Activated CD8-positive, alpha-beta memory T cell treated with anti-CD3 and anti-CD28 coated beads, Interleukin-2, amount 50 U/mL, for 24 hours (primary cell): ENCODE measurements at regions not wholly inside any gene's neighbourhood (a gene's known extent, or its start where the extent isn't known, plus 50 kb on each side); places are given as distances from the start of the nearest gene placed in this dataset.
"Not testable (repeated sequence)": the region's sequence is repeated elsewhere in the genome, so short reads cannot be mapped to it uniquely, and the experiment has no call there.

Source experiments
- DNase-seq: peaks from one replicate; pipeline ENCODE4 v3.0.0-alpha.2; 2020; ENCODE audit errors: extremely low read depth

DNA sequence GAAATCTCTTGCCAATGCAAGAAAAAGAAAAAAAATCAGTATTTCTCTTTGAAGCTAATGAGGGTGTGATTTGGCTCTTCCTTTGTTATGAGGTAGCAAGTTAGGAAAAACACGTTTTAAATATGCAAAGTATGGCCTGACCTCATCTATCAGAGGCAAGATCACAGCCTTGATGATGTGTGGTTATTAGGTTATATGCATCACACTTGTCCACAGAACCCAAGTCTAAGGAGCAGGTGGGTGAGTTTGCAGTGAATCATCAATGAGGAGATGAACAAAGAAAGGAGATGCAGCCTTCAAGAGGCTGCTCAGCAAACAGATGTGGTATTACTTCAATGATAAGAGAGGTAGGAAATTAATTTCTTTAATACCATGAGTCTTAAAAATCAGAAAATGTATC, 594.8 kb upstream of the CDH5 start:
- no peak for DNase-seq

DNA sequence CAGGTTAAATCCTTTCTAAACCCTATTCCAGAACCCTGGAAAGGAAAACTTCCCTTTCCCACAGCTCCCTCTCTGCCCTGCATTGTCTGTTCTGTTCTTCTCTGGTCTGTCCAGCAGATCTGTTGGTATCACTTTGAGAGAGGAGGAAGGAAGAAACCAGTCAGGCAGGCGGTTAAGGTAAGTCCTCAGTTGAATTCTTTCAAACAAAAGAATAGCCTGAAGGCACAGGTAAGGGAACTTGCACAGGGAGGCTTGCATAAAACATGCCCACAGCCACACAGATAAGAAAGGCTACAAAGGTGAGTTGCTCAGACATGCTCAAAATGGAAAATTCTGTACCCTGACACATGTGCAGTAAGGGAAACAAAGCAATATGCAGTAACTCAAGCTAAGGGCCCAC, 595.7 kb upstream of the CDH5 start:
- DNase-seq: no peak

DNA sequence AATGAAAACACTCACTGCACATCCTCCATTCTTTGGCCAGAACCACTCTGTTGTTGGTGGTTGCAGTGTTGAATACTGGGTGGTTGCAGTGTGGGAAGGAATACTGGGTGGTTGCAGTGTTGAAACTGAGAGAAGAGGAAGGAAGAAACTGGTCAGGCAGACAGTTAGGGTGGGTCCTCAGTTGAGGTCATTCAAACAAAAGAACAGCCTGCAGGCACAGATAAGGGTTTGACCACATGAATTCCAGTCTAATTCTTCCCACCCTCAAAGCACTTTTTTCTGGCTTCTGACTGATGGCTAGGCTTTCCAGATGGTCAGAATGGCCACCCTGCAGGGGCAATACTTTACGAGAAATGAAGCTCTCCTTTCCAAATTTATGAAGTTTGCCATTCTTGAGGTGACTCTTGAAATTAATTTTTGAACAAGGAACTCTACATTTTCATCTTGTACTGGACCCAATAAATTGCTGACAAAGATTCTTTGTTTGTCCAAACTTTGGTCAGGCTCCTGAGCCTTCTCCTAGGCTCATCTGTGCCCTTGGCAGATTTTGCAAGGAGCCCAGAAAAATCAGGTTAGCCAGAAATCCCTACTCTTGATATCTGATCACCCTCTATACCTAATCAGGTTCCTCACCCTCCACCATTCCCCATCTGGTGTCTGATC, 596.6 kb upstream of the CDH5 start:
- no peak for DNase-seq

DNA sequence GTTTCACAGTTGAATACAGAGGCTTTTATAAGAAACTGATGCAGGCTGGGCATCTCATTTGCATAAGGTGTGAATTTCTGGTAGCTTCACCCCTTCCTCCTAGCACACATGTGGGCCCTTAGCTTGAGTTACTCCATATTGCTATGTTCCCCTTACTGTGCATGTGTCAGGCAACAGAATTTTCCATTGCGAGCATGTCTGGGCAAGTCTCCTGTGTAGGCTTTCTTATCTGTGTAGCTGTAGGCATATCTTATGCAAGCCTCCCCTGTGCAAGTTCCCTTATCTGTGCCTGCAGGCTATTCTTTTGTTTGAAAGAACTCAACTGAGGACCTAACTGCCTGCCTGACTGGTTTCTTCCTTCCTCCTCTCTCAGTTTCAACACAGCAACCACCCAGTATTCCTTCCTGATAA, 597.4 kb upstream of the CDH5 start:
- no peak for DNase-seq

DNA sequence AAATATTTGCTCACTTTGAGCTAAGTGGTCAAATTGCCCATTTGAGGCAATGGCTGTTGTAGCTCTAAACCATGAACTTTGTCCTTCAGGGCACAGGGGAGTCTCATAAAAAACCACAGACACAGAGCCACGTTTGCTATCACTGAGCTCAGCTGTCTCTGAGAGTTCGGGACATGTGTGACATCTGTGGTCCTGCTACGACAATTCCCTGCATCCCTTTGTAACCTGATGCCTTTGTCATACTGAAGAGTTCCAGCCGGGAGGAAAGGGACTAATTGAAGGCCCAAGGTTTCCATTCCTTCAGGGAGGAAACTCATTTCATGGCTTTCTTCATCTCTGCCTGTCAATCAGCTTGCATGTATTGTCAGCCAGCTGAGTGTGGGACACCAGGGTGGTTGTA, 599.4 kb upstream of the CDH5 start:
- no peak for DNase-seq

DNA sequence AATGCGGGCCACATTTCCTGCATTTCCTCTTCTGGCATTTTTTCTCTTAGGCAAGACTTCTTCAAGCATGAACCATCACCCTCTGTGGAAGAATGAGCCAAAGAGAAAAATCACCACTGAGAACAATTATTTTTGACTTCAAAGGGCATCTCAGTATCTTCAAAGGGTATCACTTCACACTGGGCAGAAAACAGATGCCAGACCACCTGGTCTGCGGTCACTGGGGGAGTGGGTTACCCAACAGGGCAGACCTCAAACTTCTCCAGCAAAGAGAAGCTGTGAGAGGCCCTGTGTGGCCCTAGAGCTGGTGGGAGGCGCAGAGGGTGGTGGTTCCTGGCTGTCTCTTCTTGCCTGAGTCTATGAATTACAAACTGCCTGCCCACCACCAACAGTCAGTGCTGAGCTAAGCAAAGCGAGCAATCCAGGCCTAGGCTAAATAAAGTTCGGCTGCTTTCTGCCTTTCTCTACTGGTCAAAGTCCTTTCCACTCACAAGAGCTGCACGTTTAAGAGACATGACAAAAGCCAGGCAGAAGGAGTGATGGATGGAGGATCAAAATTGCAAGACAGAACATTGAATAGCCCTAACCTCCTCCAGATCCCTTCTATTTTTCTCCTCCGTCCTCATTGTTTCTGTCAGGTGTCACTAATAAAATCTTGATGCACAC, 602.7 kb upstream of the CDH5 start:
- DNase-seq: no peak

DNA sequence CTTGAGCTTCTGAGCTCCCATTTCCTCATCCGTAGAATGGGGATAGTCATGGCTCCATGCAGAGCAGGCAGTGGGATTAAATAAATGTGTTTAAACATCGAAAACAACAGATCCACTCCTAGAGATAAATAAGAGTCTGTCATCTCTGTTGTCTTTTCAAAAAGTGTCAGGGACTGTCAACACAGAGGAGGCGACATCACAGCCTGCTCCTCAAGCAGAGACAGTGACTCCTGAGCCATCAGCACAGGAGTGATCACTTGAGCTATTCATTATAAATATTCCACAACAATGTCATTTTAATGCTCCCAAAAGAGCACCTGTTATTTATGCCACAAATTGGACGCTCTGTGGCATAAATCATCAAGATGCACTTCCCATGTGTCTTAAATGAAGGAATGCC, 605.6 kb upstream of the CDH5 start:
- DNase-seq: no peak

DNA sequence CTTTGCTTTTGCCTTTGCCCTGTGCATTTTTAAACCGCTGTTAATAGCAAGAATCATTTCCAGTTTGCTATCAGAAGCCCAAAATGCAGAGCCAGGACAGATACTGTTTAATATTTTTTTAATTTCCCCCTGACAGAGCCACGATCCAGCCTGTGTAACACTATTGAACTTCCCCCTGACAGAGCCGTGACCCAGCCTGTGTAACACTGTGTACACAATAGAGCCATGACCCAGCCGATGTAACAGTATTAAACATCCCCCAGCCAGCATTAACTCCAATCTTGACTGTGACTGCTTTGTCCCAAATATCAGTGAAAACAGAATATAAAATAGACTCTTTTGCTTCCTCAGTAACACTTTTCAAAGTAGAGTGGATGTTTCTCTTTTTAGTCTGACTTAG, 607.9 kb upstream of the CDH5 start:
- DNase-seq: no peak

DNA sequence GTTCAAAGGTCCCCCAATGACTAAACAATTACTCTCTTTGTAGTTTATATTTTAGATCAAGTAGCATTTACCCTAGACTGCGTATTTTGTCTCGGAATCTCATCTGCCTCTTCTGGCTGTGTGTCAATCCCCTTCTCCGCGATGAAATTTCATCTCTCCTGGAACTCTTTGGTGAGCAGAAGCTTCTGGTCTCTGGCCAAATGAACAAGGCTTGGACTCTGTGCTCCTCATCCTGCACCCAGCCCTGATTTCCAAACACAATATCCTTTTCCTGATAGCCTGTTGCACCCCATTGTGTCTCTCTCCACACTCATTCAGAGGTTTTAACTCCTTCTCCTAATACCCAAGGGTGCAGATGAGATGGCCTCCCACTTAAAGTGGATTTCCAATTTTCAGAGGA, 609.4 kb upstream of the CDH5 start:
- no peak for DNase-seq

DNA sequence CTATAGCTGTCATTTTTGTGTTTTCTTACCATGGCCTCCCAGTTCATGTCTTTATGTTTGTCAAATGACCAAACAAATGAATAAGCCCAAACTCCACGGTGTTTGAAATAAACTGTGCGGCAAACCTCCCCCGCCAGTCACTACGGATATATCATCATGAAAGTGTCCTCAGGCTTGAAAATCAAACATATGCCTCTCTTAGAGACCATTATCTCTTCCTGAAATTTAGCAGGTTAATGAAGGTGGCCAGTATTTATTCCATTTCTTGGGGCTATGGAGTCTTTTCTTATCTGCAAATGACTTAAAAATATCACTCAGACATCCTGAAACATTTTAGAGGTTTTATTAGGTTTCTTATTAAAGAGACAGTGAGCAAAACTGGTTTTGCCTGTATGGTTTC, 610.3 kb upstream of the CDH5 start:
- DNase-seq: no peak

DNA sequence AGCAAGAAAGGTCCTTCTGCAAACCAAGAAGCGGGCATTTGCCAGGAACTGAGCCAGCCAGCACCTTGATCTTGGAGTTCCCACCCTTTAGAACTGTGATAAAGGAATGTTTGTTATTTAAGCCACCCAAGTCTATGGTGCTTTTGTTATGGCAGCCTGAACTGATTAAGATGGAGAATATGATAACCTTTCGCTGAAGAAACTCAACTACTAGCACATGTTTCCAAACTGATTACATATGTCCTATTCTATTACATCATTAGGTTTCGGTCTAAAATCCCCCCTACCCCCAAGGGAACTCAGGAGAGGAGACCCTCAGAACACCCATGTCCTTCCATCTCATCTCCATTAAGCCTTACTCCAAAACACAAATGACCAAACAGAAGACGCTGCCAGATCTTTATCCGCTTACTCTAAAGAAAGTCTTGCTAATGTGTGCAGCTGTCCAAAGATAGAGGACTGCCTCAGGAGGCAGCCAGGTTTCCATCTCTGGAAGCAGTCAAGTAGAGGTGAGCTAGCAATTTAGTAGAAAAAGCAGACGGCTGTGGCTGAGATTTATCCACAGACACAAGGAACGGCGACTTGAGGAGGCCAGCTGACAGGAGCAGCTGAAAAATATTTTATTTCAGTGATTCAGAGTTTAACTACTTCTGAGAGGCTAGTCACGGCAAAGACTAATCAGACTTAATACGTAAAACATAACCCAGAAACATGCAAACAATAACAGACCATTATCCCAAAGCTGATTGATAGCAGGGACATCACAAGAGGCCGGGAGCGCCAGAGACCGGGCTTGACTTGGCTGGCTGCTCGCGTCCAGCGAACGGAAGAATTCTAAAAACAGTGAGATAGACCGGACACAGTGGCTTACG, 611.4 kb upstream of the CDH5 start:
- DNase-seq: no peak

DNA sequence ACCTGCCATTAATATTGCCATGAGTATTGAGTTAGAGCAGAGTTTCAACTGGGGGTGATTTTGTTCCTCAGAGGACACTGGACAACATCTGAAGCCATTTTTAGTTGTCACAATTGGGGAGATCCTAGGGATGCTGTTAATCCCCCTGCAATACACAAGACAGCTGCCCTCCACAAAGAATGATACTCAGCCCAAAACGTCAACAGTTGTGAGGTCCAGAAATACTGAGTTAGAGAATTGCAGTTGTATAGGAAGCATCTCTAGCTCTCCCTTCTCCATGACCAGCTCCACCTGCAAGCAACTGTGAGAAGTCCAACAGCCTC, 614.0 kb upstream of the CDH5 start:
- no peak for DNase-seq

DNA sequence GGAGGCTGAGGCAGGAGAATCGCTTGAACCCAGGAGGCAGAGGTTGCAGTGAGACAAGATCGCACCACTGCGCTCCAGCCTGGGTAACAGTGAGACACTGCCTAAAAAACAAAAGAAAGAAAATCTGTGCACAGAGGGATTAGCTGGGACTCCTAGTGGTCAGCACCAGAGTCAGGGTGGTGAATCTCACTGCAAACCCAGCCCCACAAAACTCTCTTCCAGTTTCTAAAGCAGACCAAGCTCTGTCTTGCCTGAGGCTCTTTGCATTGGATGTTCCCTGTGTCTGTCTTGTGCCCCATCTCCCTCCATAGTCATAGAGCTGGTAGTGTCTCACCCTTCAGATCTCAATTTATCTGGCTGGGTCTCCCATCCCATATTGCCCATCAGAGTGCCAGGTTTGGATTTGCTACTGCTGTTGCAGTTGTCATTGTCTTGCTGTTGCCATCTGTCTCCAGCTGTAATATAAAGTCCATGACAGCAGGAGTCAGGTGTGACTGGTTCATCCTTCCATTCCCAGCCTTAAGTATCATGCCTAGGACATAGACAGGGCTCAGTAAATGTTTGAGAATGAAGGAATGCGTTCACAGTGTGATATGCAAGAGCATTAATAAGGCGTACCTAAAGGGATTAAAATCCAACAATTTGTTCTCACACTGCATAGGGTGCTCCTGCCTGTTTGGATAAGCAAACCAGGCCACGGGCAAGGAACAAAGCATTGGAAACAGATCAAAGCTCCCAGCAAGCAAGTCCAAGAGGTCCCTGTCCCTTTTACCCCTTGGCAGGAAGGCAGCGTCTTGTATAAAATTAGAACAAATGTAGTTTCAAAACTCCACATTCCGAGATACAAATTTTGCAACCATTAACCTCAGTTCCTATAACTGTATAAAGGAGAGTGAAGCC, 614.6 kb upstream of the CDH5 start:
- DNase-seq: no peak

DNA sequence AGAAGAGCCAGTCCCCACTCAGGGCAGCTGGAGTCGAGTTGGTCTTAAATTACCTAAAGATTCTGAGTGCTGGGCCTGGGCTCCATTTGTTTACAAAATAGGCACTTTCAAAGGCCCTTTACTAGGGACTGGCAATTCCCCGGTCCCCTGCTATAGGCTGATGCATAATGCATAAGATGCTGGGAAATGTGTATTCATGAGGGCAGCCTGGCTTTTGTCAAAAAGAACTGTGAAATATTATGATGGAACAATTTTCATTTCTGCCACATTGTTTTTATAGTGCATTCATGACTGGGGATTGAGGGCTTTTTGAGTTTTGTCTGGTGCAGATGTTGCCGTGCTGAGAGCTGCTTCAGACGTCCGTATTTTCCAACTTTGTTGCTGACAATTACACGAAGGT, 617.0 kb upstream of the CDH5 start:
- no peak for DNase-seq

DNA sequence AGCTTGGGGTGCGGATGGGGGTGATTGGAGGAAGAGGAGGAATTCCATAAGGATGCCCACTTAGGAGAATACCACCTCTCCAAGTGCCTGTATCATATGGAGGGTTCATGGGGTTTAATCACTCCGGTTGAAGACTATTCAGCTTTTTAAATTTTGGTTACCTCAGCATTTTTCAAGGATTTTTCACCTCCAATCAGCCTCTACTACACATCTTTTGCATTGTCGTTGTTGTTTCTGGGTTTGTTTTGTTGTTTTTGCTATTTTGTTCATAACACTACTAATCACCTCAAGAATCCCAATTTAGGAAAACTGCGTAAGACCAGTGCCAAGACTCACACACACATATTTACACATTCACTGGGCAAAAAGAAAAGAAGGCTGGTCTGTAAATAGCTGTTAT, 619.5 kb upstream of the CDH5 start:
- DNase-seq: no peak

DNA sequence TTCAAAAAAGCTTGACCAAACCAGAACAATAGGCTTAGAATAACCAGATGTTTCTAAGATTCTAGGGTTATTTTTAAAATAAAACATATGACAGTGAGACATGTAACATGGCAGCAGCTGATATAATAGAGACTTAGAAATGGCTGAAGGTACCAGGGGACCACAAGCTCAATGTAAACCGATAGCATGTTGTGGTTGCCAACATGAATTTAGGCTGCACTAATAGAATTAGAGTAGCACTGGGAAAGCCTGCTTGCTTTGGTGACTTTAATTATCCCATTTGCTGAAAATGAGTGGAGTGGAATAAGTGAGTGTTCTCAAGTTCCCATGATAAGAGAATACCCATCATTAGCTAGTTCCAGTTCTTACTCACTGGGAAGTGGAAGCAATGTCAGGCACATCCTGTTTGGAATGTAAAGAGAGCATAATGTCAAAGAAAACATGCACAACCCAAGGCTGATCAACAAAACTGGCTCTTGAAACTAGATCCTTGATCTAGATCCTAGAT, 621.2 kb upstream of the CDH5 start:
- no peak for DNase-seq

DNA sequence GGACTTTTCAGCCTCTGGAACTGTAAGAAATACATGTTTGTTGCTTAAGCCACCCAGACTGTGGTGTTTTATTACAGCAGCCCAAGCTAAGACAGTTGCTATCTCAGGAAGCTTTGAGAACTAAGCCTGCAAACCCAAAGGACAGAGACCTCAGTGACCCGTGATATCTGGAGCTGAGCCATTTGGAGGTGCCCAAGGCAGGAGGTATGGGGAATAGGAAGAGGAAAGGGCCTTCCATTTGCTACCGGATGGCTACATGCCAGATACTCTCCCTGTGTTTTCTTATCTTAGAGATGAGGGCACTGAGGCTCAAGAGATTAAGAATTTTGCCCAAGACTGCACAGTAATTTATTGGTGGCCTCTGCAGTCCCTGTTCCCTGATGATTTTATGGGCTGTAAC, 622.1 kb upstream of the CDH5 start:
- DNase-seq: no peak

DNA sequence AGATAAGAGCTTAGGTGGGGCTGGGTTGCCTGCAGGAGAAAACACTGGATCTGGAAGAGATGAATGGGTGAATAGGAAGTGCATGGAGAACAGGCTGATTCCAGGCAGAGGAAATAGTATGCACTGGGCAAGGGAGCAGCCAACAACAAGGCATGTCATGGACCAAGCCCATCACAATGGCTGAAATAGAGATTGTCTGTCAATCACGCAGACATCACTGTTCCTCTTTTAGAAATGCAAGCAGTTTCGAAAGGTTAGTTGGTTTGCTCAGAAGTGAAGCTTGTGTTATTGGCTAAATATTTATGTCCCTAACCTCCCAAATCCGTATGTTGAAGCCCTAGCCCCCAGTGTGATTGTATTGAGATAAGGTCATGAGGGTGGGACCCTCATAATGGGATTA, 621.7 kb upstream of the CDH11 start:
- DNase-seq: no peak

DNA sequence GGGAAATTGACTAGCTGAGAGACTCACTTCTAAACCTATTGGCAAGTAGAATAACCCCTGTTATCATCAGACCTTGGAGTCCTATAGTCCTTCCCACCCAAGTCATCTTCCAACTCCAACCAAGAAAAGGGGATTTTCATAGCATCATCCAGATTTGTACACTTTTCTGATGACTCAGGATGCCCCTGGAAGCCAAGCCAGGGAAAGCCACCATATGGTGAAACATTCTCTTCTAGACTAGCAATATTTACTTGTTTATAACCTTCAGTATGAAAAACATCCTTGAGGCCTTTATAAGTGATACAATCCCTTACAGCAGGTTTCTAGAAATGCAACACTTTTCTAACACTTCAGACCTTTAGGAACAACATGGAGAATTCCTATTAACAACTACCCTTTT, 618.8 kb upstream of the CDH11 start:
- no peak for DNase-seq

DNA sequence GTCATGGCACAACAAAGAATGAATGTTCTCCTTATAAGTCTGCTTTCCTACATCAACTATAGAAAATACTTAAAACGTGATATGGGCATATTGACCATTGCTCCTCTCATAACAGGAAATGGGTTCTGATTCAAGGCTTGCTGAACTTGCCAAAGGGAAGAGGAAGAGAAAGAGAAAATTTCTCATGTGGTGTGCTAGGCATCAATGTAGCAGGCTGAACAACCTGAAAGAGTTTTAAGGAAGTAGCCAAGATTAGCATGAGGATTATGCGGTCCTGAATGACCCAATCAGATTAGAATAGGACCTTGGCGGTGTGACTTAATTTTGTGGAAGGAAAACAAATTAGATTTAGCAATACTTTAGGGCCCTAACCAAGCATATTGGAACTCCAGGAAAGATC, 617.7 kb upstream of the CDH11 start:
- DNase-seq: no peak

DNA sequence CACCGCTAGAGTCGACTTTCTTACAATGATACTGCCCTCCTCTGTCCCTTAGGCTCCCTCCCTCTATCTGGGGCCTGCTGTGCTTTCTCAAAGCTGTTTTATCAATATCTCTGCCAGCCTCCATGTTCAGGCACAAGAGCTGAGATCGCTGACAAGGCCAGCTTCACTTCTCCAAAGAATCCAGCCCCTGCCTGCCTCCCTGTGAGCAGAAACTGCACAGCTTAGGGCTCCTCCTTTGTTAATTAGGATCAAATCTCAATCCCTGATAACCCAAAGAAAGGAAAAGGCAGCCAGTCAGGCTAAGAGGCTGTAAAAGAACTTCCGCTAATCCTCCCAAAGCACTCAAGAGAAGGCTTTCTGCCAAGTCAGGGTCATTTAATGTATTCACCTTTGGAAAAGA, 616.0 kb upstream of the CDH11 start:
- no peak for DNase-seq

DNA sequence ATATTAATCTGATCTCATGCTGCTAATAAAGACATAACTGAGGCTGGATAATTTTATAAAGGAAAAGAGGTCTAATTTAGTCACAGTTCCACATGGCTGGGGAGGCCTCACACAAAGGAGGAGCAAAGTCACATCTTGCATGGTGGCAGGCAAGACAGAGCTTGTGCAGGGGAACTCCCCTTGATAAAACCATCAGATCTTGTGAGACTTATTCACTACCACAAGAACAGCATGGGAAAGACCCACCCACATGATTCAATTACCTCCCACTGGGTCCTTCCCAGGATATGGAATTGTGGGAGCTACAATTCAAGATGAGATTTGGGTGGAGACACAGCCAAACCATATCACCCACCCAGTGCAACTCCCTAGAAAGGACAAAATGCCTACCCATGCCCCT, 613.8 kb upstream of the CDH11 start:
- DNase-seq: not testable (repeated sequence)
